RPMI8226 (cell line): ENCODE measurements at regions not wholly inside any gene's neighbourhood (a gene's known extent, or its start where the extent isn't known, plus 50 kb on each side); places are given as distances from the start of the nearest gene placed in this dataset.

Experiments
- DNase-seq: peaks from one replicate; pipeline ENCODE4 v3.0.0-alpha.2; 2015

DNA sequence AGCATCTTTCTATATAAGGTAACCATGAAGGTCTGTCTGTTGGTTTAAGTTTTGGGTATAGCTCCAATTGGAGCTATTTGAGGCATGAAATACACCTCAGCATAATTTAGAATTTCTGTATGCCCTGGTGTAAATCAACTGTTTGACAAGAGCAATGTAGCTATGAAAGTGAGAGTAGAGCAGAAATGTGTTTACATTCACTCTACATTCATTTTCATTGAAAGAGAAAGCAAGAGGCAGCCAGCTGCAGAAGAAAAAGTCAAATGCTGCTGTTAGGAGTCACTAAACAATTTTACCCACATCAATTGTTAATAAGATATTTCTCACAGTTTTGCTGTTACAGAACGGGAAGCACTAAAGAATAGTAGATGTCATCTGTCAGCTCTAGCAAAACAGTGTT, 252.5 kb downstream of the SLC6A15 start:
- no peak for DNase-seq

DNA sequence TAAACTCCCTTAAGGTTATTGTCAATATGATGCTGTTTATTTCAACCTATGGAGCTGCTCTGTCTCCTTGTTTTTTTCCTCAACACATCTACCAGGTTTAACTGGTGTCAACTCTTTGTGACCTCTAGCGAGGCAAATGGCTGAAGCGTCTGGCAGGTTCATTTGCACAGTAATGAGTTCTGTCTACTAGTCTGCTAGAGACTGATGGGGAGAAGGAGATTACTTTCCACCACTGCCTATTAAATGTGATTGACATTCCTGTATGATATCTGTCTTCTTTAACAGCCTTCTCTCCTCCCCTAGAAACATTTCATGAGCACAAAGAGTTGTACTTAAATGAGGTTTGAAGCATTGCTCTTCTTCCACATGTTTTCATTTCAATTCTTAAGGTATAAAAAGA, 253.7 kb downstream of the SLC6A15 start:
- no peak for DNase-seq

DNA sequence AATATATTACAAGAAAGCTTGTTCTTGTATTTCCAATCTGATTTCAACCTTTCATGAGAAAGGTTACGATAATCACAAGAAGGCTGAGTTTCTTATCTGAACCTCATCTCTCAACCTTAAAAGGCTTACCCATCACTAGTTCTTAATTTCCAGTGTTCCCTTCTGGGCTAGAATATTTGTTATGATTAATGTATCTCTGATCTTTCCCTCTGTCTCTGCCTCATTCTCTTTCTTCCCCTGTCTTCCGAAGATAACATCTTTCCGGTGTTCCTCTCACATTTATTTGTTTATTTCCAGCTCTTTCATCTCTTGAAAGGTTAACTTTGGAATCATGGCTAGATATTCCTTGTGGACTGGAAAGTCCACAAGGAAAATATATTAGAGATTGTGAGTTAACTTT, 255.9 kb downstream of the SLC6A15 start:
- no peak for DNase-seq

DNA sequence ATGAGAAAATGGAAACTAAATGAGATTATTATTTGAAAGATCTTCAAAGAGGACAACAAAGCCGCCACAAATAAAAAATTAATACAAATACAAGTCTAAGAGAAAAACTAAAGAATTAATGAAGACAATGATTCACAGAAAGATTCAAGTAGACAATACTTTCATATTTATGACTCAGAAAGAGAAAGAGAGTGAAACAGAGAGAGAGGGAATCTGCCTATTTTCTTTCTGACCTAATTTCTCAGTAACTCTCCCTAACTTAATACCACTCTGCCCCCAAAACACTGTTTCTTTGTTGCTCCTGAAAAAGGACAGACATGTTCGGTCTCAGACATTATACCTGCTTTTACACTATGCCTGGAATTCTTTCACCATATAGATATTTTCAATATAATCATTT, 259.1 kb downstream of the SLC6A15 start:
- no peak for DNase-seq

DNA sequence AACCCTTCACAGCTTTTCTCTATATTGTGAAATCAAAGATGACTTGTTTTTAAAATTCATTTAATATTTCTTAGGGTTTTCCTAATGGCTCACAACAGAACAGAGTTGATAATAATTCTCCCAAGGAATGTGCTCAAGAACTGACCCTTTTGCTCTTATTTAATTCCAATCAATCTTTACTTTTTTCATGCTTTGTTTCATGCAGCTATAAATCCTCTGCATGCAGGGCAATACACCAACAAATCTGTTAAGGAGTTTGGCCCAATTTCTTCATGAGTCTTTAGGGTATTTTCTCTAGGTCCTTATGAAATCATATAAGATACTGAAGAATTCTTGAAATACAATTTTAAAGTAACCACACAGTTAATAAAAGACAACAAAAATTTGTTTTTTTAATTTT, 264.2 kb downstream of the SLC6A15 start:
- DNase-seq, result no peak

DNA sequence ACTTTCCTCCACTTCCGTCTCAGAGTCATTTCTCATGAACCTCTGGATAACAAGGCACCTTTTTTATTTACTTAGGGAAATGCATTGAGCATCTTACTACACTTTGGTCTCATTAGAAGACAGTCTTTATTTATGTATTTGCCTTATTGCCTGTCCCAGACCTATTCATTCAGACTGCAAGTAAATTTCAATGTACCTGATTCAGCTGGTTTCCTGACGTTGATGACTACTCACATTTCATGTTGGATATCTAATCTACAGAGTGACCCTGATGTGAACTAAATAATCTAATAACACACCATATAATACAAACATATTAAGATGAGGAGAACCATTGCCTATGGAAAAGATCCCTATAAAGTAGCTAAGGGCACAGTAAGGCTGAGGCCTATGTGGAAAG, 267.7 kb downstream of the SLC6A15 start:
- DNase-seq, result no peak

DNA sequence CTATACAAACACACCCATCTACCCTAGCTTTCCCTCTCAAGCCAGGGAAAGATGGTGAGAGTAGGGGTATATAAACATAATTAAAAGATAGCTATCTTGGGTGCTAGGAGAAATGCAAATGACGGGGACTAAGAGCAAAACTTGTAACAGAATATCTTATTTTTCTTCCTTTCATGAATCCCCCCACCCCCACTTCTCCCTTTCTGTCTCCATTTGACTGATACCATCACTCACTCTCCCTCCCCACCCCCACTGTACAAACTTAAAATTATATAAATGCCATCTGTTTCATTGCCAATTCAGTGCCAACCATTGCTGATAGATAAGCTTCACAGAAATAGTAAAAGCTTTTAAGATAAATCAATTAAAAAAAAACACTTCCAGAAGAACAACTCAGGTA, 268.6 kb downstream of the SLC6A15 start:
- DNase-seq, result no peak

DNA sequence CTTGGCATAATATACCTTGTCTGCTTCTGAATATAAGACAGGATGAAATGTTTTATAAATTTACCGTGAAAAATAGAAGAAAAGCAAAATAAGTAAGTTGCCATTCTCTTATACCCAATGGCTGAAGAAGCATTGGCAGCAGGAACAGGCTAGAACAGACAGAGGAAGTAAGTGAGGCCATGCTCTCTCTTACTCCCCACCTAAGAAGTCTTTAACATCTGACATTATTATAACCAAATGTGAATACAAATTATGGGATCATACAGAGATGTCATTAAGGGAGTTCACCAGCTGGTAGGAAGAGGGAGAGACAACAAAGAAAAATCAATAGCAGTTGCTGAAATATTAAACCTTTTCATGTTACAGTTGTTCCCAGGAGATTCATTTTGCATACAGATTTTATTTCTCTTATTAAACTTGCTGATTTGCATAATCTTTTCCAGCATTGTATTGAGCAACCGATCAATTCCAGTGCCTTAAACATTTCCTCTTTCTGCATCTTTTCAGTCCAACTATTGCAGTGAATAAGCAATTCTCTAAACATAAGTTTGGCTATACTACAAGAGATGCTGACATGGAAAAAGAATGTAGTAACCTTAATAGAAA, 270.6 kb downstream of the SLC6A15 start:
- DNase-seq, result no peak

DNA sequence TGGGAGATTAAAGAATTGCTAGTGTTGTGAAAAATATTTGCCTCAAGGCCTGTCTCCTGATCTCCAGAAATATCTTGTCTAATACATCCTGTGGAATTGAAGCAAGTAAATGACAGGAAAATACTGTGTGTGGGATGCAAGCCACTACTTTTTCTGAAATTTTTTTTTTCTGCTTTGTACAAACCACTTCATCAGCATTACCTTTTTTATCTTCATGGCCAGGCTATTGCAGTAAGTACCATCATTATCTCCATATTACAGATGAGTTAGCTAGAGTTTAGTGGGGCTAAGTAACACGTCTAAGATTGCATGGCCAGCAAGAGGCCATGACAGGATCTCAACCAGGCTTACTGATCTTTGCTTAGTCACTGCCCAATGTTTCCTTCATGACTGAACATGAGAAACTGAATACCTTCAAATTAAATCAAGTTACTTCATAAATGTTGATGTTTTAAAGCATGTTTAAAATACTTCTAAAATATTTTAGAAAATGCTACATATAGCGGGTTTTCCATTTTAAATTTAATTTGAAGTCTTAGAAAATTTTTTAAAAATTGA, 273.7 kb downstream of the SLC6A15 start:
- no peak for DNase-seq

DNA sequence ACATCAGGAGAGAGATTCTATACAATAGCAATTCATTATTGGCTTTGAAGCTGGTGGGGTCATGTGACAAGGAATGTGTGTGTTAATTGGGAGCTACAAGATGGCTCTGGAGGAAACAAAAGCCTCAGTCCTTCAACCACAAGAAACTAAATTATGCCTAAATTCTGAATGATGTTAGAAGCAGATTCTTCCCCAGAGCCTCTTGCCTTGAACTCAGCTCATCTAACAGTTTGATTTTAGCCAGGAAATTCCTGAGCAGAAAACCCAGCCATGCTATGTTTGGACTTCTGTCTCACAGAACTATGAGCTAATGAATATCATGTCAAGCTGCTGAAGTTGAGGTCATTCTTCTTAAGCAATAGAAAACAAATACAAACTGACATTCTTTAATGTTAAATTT, 274.7 kb downstream of the SLC6A15 start:
- no peak for DNase-seq

DNA sequence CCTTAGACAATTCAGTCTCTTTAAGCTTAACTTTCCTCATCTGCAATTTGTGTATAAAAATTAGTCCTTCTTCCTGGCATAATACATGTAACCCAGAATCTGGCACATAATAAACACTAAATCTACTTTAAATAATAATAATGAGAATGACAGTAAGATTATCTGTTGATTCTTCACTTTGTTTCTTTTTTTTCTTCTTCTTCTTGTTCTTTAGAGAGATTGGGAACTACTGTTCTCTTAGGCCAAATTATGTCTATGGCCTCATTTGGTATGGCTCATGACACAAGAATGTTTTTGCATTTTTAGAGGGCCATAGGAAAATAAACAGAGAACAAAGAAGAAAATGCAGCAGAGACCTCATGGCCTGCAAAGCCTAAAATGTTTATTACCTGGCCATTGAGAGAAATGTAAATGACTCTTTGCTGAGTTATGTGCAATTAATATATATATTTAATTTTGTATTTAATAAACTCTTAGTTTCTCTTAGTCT, 275.8 kb downstream of the SLC6A15 start:
- DNase-seq, result no peak

DNA sequence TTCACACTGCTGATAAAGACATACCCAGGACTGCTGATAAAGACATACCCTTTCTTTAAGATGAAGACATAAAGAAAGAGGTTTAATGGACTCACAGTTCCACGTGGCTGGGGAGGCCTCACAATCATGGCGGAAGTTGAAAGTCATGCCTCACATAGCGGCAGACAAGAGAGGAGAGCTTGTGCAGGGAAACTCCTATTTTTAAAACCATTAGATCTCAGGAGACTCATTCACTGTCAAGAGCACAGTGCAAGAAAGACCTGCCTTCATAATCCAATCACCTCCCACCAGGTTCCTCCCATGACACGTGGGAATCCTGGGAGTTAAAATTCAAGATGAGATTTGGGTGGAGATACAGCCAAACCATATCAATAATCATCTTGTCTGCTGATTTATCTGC, 278.1 kb downstream of the SLC6A15 start:
- DNase-seq, result no peak

DNA sequence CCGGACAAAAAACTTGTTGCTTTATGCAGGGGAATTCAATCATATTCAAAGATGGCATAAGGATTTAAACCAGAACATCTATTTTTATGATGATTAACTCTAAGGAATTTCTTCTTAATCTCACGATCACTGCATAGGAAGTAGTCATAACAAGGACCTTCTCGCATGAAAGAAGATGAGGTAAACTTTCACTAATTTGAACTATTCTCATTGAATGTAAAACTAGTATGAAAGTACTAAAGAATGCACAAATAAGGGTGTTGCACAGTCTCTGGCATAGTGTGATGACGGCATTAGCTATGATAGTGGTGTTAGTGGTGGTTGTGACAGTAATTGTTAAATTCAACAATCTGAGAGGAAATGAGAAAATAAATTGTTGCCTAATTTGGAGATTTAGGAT, 280.0 kb downstream of the SLC6A15 start:
- no peak for DNase-seq

DNA sequence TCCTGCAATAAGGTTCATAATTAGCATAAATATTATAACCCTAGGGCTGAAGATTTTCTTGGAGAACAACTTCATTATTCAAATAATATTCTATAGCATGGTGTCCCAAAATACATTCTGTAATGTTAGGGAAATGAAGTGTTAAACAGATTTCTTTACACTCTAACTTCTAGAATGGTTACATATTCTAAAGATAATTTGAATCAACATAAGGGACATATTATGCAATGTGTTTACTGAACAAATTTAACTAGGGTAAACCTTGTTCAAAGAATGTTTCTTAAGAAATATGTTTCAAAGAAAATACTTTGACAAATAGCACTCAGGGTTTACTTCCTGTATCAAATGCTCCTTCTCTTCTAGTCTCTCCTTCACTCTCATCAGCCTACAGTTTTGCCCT, 281.6 kb downstream of the SLC6A15 start:
- DNase-seq, result no peak

DNA sequence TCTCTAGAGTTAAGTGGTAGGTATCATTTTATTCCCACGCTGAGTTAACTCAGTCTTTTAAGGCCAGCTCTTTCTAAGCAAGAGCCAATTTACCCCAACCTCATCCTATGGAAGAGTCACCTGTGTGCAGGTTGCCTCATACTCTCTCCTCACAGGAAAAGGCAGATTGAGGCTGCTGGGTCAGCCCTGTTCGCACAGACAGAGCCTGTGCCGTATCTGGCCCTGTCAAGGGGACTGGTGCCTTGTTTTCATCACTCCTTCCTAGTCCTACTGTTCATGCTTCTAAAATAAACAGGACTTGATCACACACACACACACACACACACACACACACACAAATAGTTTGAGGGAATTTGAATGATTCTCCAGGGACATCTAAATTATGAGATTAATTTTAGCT, 285.0 kb downstream of the SLC6A15 start:
- DNase-seq, result no peak

DNA sequence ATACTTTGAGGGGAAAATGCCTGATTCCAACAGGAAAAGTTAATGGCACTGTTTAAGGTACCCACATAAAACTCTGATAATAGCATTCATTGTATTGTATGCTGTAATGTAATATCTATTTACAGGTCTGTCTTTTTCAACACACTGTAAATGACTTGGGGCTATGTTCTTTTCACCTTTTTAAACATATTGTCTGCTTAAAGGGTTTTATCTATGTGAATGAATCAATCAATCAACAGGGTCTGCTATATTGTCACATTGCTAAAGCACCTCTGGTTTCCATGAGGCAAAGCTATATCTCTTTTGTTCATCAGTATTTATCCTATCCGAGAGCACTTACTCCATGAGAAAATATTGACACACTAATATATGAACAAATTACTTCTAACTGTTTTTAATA, 288.0 kb downstream of the SLC6A15 start:
- no peak for DNase-seq

DNA sequence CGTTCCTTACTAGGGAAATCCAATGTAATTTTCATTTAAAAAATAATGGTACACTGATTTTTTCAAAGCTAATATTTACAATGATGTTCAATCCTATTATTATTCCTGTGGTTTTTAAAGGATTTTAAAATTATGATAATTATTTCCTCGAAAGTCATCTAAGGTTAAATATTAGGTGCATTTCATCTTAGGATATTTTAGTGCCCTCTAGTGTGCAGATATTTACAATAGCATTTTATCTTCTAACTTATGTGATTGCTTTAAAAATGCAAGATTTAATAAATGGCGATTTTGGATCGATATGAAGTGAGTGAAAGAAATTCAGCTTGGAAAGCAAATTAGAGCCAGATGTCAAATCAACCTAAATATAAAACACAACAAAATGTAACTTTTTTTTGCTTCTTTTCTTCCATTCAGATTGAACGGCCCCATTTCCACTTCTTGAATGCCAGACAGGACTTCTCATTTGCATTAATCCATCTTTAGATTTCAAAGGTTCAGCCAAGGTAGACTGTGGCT, 293.5 kb downstream of the SLC6A15 start:
- no peak for DNase-seq

DNA sequence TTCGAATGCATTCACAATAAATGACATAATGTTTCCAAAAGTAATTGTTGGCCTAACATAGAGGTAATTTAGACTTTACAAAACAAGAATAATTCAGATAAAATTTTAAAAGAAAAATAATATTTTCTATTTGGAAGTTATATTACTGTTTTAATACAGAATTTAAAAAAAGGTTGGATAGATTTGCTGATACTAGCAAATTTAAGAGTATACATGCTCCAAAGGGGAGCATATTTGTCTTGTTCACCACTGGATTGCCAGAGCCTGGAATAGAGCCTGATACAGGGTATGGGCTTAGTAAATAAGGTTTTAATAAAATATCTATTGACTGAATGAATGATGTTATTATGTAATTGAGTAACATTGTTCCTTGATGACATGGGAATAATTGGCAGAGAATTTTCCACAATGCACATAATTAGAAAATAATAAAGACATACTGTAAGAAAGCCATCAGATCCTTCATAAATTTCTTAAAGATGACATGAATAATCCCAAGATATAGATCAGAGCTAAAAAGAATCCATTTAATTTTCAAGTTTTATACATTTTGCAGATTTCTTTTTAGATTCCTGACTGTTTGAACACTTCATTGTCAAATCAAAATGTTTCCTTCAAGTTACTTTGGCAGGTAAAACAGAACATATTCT, 305.3 kb downstream of the SLC6A15 start:
- no peak for DNase-seq

DNA sequence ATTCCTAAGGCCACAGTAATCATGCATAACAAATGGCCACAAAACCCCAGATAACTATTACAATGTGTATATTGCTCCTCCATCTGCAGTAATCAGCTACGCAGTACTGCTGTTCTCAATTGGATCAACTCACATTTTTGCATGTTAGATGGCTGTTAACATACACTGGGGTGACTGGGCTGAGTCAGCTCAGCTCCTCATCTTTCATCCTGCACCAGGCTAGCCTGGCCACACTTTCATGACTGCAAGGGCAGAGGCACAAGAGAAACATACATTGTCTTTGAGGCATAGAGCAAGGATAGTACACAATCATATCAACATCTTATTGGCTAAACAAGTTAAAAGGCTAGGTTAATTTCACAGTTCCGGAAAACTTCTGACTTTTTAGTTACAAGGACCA, 306.6 kb downstream of the SLC6A15 start:
- no peak for DNase-seq

DNA sequence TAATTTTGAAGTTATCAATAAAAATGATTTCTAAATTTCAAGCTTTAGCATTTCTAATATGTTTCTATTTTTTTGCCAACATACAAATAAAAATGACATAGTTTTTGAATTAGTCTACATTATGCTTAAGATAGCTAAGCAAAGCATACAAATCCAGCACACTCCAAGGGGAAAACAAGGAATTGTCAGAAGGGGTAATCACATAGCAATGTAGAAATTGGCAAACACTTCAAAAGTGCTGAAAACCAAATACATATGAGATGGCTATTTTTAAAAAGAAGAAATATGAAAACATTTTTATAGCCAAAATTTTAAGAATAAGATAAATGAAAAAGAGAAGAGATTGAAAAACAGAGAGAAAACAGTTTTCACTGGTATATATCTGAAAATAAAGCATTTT, 308.0 kb downstream of the SLC6A15 start:
- no peak for DNase-seq

DNA sequence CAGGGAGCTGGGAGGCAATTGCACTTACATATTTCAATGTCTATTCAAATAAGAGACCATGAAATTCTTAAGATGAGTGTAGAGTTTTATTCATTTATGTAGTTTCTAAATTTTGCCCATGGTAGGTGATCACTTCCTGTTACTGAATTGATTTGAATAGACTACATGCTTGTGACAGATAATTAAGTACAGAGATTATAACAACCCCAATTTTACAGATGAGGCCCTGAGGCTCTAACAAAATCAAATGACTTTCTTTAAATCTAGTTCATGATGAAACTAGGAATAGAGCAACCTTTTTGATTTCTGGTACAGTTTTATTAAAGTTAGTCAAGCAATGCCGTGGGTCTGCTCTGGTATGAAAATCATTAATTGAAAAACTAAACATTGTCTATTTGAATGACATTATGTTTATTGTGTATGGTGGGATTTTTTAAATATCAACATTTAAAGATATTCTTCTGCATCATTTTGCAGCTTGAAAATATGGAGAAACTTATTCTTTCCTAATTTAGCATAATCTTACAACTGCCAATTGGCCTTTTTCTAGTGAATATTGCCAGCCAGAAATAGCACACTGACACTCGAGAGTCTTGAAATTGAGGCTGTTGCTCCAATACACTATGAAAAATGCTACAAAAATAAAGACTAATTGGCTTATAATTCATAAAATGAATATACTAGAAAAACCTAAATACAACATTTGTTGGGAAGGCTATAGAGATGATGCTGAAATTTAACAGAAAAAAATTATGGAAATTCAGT, 308.9 kb downstream of the SLC6A15 start:
- no peak for DNase-seq

DNA sequence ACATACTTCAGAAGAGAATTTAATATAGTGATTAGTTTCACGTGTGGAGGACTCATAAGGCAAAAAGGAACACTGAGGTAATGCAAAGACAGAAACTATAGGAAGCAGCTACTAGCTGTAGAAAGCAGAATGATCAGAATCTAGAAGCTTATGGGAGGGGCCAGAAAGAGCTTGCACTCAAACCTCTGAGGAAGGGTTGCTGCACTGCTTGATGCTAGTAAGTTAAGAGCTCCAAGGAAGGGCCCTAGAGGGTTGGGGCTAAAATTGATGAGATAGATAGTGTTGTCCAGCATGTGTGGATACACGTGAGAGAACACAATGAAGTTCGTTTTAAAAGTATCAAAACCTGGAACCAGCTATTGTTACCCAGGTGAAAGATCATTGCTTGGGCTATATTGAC, 311.1 kb downstream of the SLC6A15 start:
- no peak for DNase-seq

DNA sequence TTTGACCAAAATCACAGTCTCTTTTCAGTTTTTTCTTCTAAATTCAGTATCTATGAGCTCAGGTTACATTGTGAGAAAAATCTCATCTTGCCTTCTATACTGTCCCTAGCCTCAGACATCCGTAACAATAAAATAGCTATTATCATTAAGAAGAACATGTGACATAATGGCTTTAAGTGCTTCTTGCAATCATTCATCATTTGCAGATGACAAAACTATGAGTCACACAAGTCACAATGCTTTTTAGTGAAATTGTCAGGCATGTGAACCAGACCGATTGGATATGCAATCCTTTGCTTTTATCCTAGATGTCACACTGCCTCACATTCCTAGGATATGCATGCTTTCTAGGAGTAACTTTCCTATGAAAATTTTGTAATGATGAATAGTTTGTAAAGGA, 313.1 kb downstream of the SLC6A15 start:
- DNase-seq, result no peak

DNA sequence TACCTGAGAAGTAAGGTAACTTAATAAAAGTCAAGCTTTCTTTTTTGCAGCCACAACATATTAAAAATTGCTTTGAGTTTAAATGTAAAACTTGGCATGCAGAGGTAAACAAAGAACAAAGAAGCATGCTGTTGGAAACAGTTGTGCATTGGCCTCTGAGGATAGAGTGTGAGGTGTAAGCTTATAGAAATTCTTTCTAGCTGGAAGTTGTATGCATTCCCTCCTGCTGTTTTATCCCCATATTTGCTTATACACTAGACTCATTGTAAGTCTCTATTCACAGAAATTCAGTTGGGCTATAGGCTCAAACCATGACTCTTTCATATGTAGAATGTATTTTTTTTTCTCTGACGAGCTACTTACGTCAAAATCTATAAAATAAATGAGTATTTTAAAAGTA, 316.3 kb downstream of the SLC6A15 start:
- DNase-seq, result no peak
